EH (cell line): ENCODE measurements at regions not wholly inside any gene's neighbourhood (a gene's known extent, or its start where the extent isn't known, plus 50 kb on each side); places are given as distances from the start of the nearest gene placed in this dataset.
A peak's percentile ranks its signal among the peaks of the same experiment; 100 is the strongest.
"Not testable (repeated sequence)": the region's sequence is repeated elsewhere in the genome, so short reads cannot be mapped to it uniquely, and the experiment has no call there.

Experiments
- DNase-seq: peaks from one replicate; pipeline ENCODE4 v3.0.0-alpha.2; 2015; ENCODE audit warnings: low read depth

DNA sequence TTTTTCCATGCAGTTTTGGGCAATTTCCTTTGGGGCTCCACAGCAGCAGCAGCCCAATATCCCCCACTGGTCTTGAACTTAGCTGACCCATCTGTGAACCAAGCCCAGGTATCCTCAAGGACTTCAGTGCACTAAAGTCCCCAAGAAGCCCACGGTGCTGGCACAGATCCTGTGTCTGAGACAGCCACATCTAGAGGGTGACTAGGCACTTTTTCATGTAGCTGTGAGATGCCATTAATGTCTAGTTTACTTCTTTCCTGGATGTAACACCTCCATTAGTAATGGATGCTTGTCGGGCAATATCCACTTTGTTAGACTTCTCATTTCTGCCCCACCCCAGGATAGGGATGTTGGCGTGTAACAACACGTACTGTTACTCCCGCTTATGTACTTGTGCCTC, 117.9 kb downstream of the GPCPD1 start:
- no peak for DNase-seq

DNA sequence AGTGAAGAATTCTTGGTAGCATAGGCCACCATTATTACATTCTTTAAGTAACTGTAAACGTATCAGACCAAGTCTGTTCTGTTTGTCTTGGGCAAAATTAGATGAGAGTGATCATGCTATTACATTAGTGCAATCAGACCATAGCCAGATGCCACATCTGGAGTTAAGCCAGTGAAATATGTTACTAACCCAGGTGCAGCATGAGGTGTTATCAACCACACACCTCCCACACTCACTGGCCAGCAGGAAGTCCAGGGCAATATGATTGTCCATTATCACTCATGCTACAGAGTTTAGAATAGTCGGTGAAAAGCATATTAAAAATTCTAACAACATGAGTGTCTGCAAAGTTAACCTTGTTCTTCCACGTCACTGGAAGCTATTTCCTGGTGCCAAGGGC, 119.4 kb downstream of the GPCPD1 start:
- no peak for DNase-seq

DNA sequence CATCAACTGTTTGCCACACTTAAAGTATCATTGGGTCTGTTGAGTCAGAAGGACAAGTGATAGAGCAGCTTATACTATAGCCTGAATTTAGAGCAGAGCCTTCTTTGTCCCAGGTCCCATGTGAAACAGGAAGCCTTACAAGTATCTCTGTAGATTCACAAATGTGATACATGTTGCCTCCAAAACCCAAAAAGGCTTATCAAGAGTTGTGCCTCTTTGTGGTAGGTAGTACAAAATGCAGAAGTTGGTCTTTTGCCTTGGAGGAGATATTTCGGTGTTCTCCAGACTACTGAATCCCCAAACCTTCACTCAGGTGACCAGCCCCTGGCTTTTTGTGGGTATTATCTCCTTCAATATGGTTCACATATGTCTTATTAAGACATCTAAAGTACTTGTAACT, 121.2 kb downstream of the GPCPD1 start:
- DNase-seq, result no peak

DNA sequence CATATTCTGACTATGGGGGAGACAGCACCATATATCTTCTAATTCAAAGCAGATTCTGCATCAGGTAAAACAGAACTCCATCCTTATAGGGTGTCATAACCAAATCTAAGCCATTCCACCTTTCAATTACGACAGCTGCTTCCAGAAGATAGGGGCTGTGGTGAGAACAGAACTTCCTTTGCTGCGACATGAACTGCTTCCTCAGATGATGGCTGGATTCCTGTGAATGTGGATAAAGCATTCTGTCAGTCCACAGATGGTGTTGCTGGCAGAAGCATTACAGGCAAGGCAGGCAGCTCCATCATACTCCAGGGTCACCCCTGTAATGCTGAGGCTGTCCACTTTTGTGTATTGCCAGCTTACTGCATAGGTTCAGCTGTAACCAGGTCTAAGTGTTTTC, 122.0 kb downstream of the GPCPD1 start:
- DNase-seq, result no peak

DNA sequence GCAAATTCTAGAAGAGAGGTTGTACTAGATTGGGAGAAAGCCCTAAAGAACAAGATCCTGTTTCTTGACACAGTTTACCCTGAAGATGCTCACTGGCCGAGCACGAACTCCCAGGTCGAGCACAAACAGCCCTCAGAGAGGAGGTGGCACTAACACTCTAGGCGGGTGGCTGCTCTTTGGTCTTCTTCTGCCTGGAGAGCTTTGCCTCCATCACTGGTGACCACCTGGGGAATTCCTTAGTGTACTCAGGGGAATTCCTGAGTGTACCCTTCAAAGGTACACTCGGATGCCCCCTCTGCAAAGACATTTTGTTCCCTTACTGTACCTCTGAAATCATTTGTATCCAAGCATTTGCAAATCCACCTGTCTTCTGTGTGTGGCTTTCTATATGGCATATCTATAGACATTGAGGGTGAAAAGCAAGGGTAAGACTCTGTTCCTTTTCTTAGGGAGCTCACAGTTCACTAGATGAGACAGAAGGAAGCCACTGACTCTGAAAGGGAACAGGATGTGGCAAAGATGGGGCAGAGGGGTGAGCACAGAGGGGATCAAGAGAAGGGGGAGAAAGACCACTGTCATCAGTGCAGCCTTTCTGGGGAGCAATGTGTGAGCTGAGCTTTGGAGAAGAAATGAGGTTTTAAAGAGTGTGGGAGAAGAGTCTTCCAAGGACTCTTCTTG, 124.3 kb downstream of the GPCPD1 start:
- DNase-seq, result no peak

DNA sequence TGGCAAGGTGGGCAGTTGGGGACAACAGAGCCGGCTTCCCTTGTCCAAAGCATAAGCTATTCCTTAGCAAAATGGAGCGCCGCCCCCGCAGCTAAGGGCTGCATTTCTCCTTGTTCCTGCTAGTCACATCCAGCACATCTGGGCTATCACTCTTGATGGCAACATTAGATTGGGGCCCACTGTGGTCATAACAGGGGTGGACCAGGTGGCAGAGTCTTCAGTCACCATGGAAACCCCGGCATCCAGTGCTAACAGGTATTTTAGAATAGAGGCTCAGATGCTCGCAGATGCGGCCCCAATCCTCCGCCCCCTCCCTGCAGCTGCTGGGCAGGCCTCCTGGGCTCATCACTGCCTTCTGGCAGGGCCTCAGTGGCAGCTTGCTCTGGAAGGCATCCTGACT, 125.9 kb downstream of the GPCPD1 start:
- DNase-seq, result no peak

DNA sequence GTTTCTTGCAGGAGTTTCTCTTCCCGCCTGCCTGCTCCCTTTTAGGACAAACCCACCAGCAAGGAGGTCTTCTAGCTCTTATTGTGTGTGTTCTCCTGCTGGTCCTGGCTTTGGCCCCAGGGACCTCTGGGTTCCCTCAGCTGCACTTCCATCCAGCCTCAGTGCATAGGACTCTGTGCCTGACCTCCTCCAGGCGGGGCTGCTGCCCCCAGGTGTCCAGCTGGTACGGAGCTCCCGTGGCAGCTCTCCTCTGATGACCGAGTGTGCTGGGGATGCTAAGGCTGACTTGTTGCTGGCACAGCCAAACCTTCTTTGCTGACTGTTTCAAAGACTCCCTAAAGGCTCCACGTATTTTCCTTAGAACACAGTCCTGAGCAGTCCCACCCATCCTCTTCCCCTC, 126.5 kb downstream of the GPCPD1 start:
- DNase-seq, result no peak

DNA sequence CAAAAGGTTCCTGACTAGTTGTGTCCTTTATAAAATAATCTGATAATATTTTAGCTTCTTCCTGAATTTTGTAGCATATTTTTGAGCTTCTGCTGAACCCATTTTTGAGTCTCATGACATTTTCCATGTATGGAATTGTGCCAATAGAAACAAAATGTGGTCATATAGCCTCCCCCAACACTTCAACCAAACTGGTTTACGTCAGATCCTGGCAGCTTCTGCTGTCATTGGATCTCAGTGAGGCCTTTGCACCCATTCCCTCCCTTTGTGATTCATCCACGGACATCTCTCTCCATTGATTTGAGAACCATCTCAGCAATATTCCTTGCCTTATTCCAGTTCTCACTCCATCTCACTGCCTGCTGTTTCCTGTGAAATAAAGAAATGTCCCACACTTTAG, 128.0 kb downstream of the GPCPD1 start:
- peak; percentile 16 for DNase-seq

DNA sequence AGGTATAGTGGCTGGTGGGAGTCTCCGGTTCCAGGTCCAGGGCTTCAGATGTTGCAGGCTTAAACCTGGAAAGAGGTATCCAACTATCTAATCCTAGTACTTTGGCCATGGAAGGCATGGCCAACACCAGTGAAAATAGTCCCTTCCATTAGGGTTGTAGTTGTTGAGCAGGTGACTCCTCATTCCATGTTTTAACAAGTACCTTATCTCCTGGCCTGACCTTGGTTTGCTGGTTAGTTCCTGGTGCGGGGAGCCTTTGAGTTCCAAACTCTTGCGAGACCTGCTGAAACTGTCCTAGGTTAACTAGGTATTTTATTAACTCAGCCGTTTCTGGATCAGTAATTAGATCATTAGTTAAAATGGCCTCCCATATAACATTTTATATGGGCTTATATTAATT, 128.9 kb downstream of the GPCPD1 start:
- no peak for DNase-seq

DNA sequence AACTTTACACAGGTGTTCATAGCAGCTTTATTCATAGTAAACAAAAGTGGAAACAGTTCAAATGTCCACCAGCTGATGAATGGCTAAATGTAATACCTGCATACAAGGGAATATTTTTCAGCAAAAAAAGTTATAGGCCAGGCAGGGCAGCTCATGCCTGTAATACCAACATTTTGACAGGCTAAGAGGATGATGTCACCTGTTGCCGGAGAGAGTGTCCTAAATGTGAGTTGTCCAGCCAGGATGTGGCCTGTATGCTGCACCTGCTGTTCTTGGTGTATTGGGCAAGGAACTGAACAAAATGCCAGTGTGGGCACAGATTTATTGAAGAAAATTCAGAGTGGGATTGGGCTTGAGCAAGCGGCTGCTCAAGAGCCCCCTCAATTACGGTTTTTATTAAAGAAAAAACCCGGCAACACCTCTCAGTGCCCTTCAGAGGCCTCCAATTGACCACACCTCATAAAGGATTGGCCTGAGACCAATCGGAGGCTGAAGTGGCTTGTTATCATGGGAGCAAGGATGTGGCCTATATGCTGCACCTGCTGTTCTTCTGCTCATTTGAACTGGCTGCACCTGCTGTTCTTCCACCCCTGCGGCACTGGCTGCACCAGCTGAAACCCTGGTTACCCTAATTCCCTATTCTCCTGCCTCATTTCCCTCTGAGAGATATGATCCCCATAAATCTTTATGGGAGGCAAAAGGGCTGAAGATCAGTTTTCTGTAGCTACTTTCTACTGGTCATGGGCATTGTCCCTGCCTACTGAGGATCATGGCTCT, 129.8 kb downstream of the GPCPD1 start:
- no peak for DNase-seq

DNA sequence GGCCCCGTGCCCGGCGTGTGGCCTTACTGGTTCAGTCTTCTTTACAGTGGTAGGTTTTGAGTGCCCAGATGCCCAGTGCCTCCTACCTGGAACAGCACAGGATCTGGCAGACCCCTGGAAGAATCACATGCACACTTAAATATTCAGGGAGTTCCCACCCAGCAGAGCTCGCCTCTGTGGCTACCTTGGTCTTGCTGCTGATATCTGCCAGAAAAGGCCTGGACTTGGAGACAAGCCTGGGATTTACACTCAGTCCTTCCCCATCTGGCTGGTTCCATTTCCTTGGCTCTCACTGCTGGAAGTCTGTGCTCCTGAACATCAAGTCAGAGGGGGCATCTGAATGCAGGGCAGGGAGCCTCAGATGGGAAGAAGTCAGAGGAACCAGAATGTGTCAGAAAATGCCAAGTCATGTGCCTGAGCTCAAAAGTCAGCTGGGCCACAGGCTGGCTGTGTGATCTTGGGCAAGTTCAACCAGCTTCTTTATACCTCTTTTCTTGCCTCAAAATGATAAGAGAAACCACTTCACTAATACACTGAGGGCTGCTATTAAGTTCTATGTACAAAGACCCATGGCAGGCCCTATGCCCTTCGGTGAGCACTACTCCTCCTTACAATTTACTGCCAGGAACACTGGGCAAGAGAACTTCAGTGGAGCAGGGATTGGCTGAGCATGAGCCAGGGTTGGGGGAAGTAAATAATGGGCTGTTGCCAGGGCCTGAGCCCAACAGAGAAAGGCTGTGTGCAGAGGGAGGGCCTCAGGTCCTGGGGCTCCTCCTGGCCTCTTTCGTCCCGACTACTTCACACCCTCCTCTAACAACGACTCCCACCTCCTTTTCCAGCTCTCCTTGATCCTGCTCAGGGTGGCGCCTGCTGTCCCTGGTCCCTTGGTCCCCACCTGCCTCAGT, 135.9 kb downstream of the GPCPD1 start:
- no peak for DNase-seq

DNA sequence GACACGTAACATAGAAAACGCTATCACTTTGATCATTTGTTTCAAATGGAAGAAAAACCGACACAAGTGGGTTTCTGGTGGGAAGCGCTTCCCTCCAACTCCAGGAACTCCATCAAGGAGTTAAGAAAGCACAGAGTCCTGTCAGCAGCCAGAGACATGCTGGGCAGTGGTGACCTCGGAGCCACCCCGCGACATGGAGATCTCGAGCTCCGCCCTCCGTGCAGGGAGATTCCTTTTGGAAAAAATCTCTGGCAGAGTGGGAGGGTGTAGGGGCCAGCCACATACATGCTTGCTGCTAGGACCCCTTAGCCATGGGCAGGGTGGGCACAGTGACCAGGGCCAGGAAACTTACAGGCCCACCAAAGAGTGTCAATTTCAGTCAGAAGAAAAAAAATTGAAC, 138.9 kb downstream of the GPCPD1 start:
- DNase-seq, result not testable (repeated sequence)

DNA sequence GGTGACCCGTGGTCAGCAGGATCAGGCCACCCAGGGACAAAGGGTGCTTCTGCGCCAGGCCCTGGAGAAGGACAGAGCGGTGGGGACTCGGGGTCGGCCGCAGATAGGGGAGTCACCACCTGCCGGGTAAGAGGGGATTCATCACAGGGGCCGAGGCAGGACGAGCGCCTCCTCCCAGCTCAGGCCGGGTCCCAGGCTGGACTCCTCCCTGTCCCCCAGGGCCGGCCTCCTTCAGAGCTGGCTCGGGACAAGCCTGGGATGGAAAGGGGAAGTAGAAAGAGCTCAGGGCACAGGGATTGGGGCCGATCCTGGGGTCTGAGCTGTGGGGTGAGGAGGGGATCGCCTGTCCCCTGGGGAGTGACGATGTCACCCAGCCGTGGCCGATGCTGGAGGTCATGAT, 139.4 kb downstream of the GPCPD1 start:
- no peak for DNase-seq

DNA sequence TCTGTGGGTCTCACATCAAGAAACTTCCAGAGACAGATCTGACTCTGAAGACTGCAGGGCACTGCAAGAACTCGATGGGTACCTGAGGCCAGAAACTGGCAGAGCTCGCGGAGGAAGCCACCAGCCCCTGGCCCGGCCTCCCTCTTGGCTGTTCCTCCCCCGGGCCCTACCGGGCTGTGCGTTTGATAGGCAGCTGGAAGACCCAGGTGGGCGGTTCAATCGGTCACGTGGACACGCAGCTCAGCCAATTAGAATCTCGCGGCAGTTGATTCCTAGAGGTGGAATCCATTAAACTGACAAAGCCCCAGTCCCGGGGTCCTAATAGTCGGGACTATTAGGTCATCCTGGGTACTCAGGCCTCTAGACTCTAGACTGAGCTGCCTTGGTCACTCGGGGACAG, 139.9 kb downstream of the GPCPD1 start:
- no peak for DNase-seq

DNA sequence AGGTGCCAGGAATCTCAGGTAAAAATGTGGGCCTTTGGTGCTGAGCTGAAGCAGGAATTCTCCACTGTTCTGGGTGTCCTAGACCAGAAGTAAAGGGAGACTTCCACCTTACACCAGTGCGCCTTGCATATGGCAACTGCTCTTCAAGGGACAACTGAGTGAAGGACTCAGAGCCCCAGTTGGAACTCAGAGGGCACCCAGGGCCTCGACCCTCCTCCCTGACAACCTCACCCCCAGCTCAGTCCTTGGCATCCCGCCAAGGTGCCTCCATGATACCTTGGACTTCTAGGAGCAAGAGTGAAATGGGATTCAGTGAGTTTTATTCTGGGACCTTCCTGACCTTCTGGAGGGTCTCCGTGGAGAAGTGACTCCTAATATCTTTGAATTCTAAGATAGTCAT, 140.3 kb downstream of the GPCPD1 start:
- DNase-seq, result no peak

DNA sequence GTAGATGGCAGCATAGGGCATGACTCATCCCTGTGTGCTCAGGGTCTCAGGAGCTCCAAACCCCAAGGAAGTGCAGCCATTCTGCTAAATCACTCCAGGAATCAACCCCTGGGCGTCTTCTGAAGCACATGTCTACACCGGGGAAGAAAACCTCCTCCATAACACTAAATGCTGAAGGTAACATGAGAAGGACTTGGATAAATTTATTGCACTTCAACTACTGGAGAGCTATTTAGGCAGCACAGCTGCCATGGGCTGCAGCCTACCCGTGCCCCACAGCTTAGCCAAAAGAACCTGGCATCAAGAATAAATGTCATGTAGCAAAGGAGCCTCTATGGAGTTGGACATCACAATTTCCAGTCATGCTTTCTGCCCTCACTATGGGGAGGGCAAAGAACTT, 141.7 kb downstream of the GPCPD1 start:
- DNase-seq, result no peak

DNA sequence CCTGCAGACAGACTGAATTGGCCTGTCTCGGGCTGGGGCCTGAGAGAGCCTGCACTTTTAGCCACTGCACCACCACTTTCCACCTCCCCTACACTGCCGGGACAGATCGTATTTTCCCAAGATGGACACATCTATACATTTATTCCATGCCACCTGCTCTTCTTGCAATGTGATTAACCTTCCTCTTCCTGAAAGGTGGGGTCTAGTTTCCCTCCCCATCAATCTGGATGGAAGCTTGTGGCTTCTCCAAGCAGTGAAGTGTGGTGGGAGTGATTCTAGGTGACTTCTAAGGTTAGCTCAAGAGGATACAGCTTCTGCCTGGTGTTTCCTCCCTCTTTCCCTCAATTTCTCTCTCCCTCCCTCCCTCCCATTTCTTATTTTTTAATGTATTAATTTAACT, 143.7 kb downstream of the GPCPD1 start:
- DNase-seq, result no peak

DNA sequence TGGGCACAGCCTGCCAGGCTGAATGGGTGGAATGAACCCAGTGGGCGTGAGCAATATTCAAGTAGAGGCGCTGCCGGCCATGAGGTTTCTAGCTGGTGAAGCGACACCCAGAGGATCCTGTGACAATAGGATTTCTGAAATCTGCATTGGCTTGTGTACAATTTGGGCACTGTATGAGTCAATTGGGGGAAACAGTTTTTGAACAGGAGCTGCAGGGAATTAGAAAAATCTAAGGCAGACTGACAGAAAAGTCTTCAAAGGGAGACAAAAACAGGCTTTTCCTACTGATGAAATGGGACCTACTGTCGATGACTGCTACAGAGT, 145.2 kb downstream of the GPCPD1 start:
- no peak for DNase-seq

DNA sequence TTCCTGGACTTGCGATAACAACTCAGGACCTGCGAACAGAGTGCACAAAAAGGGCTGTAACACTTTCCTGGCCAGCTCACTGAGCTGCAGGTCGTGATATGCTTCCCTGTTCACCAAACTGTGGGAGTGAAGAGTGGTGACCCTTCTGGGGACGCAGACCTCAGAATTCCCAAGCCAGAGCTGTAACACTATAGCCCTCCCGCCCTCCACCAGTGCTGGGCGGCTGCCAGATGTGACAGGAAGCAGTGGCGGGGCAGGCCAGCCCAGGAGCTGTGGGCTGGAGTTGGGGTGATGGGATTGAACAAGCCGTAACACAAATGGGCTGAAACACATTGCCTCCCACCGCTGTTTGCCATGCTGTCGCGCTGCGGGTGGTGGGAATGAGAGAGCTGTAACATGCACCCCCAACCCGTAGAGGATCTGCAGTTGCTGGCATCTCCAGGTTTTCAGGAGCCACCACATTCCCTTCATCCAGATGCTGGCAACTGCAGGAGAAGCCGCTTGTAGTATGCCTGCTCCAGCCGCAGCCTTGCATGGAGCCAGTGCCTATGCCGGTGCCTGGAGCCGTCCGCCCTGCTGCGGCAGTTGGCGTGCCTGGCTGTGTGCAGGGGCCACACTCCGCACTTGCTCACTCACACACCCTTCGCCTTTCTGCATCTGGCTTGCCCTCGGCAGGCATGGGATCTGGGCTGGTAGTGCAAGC, 145.8 kb downstream of the GPCPD1 start:
- DNase-seq, result no peak

DNA sequence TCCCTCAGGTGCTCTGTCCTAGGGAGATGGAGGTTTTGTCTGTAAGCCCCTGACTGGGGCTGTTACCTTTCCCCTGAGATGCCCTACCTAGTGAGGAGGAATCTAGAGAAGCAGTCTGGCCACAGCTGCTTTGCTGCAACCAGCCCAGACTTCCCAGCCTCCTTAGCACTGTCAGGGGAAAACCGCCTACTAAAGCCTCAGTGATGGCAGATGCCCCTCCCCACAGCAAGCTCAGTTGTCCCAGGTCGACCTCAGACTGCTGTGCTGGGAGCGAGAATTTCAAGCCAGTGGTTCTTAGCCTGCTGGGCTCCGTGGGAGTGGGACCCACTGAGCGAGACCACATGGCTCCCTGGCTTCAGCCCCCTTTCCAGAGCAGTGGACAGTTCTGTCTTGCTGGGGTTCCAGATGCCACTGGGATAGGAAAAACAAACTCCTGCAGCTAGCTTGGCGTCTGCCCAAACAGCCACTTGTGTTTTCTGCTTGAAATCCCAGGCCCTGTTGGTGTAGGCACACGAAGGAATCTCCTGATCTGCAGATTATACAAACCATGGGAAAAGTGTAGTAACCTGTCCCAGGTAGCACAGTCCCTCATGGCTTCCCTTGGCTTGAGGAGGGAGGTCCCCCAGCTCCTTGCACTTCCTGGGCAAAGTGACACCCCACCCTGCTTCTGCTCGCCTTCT, 146.4 kb upstream of the PROKR2 start:
- no peak for DNase-seq

DNA sequence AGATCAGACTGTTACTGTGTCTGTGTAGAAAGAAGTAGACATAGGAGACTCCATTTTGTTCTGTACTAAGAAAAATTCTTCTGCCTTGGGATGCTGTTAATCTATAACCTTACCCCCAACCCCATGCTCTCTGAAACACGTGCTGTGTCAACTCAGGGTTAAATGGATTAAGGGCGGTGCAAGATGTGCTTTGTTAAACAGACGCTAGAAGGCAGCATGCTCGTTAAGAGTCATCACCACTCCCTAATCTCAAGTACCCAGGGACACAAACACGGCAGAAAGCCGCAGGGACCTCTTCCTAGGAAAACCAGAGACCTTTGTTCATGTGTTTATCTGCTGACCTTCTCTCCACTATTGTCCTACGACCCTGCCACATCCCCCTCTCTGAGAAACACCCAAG, 137.0 kb upstream of the PROKR2 start:
- not testable (repeated sequence) for DNase-seq

DNA sequence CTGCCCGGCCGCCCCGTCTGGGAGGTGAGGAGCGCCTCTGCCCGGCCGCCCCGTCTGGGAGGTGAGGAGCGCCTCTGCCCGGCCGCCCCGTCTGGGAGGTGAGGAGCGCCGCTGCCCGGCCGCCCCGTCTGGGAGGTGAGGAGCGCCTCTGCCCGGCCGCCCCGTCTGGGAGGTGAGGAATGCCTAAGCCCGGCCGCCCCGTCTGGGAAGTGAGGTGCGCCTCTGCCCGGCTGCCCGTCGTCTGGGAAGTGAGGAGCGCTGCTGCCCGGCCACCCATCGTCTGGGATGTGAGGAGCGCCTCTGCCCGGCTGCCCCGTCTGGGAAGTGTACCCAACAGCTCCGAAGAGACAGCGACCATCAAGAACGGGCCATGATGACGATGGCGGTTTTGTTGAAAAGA, 136.6 kb upstream of the PROKR2 start:
- DNase-seq, result not testable (repeated sequence)
